Activated CD4-positive, alpha-beta T cell treated with anti-CD3 and anti-CD28 coated beads, Interleukin-2, Interleukin-4, amounts not matched to agents 100 ng/mL and 50 ng/mL, durations not matched to agents 16 hours and 8 hours (primary cell): ENCODE measurements at regions not wholly inside any gene's neighbourhood (a gene's known extent, or its start where the extent isn't known, plus 50 kb on each side); places are given as distances from the start of the nearest gene placed in this dataset.
"Not testable (repeated sequence)": the region's sequence is repeated elsewhere in the genome, so short reads cannot be mapped to it uniquely, and the experiment has no call there.

ENCODE experiments used
- DNase-seq: peaks from one replicate; pipeline ENCODE4 v3.0.0-alpha.2; 2020; ENCODE audit warnings: low spot score

DNA sequence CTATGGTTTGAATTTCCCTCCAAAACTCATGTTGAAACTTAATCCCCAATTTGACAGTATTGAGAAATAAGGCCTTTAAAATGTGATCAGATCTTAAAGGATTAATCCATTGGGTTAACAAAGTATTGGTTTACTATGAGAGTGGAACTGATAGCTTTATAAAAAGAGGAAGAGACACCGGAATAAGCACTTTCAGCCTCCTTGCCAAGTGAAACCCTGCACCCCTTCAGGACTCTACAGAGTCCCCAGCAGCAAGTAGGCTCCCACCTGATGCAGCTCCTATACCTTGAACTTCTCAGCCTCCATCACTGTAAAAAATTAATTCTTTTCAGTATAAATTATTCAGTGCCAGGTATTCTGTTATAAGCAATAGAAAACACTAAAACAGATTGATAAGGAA, 348.3 kb downstream of the CGGBP1 start:
- DNase-seq: no peak

GRCh38 chr3:87710028-87710427, 348.8 kb downstream of the CGGBP1 start:
- DNase-seq: no peak

DNA sequence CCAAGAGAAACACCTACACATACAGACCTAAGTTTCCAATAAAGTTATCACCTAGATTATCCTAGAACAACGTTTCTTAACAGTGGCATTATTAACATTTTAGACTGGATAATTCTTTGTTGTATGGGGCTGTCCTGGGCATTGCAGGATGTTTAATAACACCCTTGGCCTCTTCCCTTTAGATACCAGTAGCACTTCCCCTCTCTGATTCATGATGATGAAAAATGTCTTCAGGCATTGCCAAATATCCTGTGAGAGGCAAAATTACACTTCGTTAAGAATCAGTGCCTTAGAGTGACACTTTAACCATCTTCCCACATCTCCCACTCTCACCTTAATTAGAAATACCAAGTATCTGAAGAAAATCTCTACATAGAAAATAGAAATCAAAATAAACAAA, 352.6 kb downstream of the CGGBP1 start:
- DNase-seq: no peak

DNA sequence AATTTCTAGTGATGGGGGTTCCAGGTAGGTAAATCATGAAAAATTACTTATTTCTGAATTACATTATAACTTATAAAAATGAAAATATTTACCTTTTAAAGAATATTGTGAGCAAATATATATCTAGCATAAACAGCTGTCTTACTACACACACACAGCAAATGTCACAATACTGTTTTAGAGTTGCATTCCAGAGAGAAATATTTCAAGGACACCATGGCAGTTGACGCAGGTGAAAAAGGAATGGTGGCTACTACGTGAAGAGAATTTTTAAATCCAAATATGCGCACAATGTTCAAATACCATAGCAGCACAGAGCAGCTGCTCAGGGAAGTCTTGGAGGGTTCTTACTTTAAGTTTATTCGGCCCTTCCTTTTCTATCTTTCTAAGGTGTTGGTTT, 356.2 kb downstream of the CGGBP1 start:
- DNase-seq: no peak

GRCh38 chr3:87696124-87697013, 362.4 kb downstream of the CGGBP1 start:
- DNase-seq: no peak

- no peak for DNase-seq
Measured at GRCh38 chr3:87694678-87695077, 364.1 kb downstream of the CGGBP1 start.

DNA sequence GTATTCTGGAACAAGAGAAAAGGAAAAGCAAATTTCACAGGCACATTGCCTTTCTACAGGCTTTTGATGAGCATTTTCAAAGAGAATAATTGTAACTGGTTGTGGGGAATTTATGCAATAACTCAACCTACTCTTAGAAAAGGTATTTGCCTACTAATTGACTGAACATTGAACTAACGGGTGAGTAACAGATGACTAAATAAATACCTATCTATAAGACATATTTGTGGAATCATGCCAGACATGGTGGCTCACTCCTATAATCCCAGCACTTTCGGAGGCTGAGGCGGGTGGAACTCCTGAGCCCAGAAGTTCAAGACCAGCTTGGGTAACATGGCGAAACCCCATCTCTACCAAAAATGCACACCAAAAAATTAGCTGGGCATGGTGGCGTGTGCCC, 367.7 kb downstream of the CGGBP1 start:
- no peak for DNase-seq

DNA sequence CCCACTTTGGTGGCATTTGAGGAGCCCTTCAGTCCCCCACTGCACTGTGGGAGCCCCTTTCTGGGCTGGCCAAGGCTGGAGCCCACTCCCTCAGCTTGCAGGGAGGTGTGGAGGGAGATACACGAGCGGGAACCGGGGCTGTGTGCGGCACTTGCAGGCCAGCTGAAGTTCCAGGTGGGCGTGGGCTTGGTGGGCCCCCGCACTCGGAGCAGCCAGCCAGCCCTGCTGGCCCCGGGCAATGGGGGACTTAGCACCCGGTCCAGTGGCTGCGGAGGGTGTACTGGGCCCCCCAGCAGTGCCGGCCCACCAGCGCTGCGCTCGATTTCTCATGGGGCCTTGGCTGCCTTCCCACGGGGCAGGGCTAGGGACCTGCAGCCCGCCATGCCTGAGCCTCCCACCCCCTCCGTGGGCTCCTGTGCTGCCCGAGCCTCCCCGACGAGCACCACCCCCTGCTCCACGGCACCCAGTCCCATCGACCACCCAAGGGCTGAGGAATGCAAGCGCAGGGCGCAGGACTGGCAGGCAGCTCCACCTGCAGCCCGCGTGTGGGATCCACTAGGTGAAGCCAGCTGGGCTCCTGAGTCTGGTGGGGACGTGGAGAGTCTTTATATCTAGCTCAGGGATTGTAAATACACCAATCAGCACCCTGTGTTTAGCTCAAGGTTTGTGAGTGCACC, 379.7 kb downstream of the CGGBP1 start:
- DNase-seq: not testable (repeated sequence)

DNA sequence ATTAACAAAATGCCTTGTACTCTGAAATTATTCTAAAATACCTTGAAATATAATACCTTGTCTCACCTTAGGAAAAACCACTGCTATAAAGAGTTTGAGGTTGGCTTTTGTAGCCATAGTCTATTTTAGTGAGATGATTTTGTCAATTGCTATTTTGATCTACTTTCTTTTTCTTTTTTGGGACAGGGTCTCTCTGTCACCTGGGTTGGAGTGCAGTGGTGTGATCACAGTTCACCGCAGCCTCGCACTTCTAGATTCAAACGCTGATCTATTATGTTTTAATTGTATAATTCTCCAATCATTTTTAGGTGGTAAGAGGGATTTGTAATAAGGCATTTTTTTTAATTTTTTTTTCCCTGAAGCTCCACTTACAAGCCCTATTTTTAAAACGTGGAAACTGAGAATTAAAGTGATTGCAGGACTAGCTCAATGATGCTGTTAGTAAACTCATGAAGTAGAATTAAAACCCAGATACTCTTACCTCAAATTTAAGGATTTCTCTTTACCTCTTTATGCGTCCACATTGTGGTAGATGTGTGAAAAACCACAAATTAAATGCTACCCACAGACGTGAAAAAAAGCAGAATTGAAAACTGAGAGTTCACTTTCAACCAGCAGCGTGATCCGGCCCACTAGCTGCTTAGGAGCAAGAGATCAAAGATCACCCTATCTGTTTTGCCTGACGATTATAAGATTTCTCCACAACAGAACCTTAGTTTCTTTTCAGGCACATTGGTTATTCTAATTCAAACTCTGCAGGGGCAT, 384.2 kb downstream of the CGGBP1 start:
- no peak for DNase-seq

DNA sequence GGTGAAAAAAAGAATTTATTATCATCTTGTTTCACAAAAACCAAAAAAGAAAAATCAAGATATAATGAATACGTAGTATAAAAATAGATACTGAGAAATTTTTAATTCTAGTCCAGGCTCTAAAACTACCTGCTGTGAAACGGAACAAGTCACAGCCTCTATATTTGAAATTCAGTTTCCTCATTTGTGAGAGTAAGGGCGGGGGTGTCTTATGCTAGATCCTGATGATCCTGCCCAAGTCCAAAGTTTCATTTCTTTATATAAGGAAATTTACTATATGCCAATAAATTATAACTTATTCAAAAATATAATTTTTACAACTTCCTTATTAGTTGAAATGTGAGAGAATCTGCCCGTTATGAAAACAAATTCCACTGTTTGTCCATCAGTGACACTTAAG, 385.7 kb downstream of the CGGBP1 start:
- no peak for DNase-seq

DNA sequence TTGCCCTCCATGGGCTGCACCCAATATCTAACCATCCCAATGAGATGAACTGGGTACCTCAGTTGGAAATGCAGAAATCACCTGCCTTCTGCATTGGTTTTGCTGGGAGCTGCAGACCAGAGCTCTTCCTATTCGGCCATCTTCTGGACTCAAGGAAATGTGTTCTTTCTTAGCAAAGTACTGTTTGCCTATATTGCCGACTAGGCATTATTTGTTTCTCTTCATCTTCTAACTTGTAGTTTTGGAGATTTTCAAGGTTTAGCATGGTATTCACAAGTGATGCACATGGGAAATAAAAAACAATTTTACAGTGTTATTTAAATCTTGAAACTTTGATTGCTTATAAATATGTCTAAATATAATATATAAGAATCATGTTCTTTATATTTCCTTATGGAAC, 377.8 kb upstream of the POU1F1 start:
- DNase-seq: no peak

DNA sequence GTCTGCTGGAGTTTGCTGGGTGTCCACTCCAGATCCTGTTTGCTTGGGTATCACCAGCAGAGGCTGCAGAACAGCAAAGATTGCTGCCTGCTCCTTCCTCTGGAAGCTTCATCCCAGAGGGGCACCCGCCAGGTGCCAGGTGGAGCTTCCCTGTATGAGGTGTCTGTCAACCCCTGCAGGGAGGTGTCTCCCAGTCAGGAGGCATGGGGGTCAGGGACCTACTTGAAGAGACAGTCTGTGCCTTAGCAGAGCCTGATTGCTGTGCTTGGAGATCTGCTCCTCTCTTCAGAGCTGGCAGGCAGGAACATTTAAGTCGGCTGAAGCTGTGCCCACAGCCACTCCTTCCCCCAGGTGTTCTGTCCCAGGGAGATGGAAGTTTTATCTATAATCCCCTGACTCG, 376.8 kb upstream of the POU1F1 start:
- not testable (repeated sequence) for DNase-seq

DNA sequence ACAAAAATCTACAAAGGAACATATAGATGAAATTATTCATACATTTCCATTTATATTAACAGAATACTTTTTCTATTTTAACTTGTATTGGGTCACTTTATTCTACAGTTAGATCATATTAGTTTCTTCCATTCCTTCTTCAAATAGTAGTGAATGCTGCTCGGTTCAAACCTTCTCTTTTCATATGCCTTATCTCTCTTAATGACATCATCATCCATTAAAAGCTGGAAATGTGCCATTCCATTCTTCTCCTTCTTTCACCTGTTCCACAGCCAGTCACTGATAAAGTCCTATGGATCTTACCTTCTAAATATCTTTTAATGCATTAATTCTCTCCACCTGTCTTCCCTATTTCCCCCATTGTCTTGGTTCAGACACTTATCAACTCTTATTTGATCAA, 358.0 kb upstream of the POU1F1 start:
- no peak for DNase-seq

DNA sequence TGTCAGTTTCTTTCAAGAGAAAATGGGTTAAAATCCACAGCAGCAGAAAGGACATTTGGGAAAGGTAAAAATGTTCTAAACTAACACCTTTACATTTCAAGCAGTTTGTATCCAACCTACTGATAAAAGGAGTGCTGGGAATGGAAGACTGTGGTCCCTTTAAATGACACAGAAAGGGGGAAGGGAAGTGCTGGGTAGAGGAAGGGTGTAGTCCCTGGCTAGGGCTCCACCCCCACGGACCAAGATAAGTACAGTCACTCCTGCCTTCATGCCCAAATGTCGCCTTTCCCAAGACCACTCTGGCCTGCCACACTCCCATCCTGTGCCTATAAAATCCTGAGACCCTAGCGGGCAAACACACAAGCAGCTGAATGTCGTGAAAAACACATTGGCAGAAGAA, 350.9 kb upstream of the POU1F1 start:
- no peak for DNase-seq

GRCh38 chr3:87626546-87626945, 350.2 kb upstream of the POU1F1 start:
- no peak for DNase-seq

- no peak for DNase-seq
Measured at GRCh38 chr3:87625876-87626275, 349.5 kb upstream of the POU1F1 start.

DNA sequence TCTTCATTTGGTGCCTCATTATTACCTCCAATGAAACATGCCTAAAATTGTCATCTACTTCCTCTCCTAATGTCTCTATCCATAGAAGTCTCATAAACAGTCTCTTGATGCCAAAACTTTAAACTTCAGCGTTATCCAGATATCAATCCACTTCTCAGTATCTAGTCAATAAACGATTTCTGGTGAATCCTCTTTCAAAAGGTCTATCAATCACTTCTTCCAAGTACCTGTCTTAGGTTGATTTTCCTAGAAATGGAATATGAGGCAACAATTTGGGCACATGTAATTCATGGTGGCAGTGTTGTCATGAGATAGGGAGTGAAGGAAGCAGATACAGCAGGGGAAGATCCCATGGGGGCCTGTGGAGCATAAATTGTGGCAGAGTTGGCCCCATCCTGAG, 348.5 kb upstream of the POU1F1 start:
- no peak for DNase-seq

DNA sequence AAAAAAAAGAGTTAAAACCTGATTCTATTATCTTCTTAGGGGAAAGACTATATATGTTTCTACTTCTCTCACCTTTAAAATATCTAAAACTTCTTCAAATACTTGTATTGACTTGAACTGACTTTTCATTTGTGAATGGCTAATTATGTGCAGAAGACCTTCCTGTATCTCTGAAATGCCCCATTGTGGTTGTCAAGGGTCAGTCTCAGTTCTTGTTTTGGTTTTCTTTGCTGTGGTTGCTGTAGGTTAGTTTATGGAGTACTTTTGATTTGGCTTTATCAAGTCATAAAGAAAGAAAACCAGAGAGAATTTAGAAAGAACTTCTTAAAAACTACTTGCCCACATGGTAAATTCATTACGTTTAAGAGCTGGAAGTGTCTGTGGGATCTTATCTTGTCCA, 345.3 kb upstream of the POU1F1 start:
- DNase-seq: no peak

GRCh38 chr3:87615506-87615905, 339.1 kb upstream of the POU1F1 start:
- DNase-seq: no peak

GRCh38 chr3:87614998-87615397, 338.6 kb upstream of the POU1F1 start:
- DNase-seq: no peak

GRCh38 chr3:87607234-87607633, 330.9 kb upstream of the POU1F1 start:
- DNase-seq: no peak

GRCh38 chr3:87595798-87596197, 319.4 kb upstream of the POU1F1 start:
- no peak for DNase-seq

- no peak for DNase-seq
Measured at GRCh38 chr3:87581240-87581639, 304.9 kb upstream of the POU1F1 start.
